Hippocampal formation (tissue), 2 donors: ENCODE measurements at regions not wholly inside any gene's neighbourhood (a gene's known extent, or its start where the extent isn't known, plus 50 kb on each side); places are given as distances from the start of the nearest gene placed in this dataset.

Source experiments
- DNase-seq, 2 donors: peaks; one replicate each; lab custom pipeline; 2025; lab: John Stamatoyannopoulos, UW

GRCh38 chr5:125005266-125005665 is 258.8 kb upstream of the ZNF608 start:
- no peak for DNase-seq

- DNase-seq, result no peak
Measured at GRCh38 chr5:125006011-125006685, 259.7 kb upstream of the ZNF608 start.

GRCh38 chr5:125010356-125010755 is 263.9 kb upstream of the ZNF608 start:
- DNase-seq, result no peak

DNA sequence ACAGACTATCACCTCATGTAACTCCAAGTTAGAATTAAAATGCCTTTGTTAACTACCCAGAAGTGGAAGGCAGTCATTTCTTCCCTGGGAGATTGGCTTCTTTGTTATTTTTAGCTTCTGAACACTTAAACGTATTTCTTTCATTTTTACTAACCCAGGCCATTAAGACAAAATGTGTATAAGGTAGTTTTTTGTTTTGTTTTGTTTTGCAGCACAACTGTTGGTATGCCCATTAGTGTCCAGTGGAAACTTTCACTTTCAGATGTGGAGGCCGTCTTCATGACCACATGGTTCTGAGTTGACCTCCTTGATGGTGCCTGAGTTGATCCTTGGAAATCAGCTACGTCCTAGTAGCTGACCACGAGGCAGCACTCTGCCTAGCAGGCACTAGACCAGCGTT is 264.6 kb upstream of the ZNF608 start:
- no peak for DNase-seq

GRCh38 chr5:125011419-125011818 is 265.0 kb upstream of the ZNF608 start:
- DNase-seq, result no peak

DNA sequence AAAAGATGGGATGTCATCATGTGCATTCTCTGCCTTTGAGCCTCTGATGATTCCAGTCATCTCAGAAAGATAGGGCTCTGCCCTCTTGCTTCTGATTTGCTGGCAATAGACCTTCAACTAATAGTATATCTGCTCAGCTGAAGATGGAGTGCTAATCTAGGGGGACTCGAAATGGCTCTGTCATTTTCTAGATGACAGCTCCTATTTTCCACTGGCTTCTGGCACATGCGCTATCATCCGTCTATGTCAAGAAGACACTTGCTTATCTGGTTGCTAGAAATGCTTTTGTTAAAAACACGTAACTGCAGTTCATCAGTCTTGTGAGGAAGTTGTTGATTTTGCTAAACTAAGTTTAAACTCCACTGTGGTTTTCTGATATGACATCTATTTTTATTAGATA is 265.5 kb upstream of the ZNF608 start:
- DNase-seq, result no peak

DNA sequence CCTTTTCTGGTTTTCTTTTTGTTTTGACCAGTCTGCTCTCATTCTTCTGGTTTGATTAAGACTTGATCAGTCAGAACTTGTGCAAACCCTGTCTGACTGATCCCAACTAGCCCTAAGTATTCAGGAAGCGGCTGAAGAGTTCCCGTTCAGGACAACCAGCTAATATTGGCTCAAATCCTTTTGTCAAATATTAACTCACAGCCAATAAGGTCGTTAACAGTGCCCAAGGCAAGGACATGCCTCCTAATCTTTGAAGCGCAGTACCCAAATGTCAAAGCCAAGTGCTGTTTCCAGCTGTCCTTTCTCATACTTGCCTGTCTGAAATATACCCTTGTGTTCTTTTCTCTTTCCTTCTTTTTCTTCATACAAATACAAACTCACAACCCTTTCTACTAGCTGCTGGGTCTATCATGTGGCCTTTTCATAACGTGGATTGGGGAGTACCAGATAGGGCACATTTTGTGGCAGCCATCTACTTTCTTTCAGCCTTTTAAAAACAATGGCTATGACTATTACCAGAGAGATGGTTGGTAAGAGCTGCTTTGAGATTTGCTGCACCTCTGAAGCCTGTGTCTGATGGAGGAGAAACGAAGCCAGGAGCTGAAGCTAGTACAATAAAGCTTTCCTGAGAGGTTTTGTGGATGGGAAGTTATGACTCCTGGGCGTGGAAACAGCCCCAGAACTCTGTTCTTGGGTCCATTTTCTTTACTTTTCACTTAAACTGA is 266.4 kb upstream of the ZNF608 start:
- no peak for DNase-seq

GRCh38 chr5:125014202-125014601 is 267.8 kb upstream of the ZNF608 start:
- DNase-seq, result no peak

- no peak for DNase-seq
Measured at GRCh38 chr5:125017796-125018195, 271.4 kb upstream of the ZNF608 start.

DNA sequence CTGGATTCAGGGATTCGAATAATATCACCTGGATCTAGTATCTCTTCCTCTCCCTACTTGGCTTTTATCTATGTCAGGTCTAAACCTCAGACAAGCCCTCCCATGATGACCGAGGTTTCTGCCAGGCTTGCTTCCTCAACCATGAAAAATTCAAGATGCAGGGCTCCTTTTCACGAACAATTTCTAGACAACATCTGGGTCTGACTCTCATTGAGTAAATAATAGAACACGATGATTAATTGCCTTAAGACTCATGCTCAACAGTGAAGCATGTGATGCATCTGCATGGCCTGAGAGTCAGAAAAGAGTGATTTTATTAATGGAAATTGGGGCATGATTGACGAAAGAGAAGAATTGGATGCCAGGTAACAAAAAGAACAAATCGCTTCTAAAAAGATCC is 277.2 kb upstream of the ZNF608 start:
- no peak for DNase-seq

DNA sequence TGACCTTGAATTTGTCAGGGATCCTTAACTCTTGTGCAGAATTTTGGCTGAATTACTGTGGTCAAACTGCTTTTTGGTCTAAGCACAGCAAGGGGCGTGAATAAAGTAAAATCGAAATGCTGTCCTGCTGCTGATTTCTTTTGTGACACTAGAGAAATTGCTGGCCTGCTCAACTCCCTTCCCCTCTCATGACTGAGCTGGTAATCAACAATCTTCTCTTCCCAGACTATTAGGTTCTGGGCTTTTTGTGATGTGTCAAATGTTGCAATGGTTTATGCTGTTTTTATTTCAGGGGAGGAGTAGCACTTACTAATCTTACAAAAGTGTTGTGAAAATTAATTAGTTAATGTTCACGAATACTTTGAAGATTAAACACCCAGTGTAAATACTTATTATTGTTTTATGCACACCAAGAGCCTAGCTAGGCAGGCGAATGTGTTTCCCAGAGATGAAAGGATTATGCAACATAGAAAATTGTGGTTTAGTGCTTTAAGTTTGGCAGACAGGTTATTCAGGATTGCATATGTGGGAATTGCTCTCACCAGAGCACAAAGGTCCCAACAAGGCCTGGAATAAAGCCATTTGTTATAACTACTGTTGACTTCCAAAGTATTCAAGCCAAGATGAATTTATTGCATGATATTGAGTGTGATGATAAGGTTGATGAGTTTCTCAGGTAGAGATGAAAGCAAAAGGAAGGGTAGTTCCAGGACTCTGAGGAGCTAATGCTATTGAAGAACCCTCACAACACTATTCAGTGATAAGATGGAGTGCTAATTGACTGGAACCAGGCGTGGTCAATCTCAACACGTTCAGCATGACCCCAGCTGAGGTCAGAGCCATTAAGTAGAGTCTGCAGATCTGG is 280.7 kb upstream of the ZNF608 start:
- DNase-seq, result no peak

DNA sequence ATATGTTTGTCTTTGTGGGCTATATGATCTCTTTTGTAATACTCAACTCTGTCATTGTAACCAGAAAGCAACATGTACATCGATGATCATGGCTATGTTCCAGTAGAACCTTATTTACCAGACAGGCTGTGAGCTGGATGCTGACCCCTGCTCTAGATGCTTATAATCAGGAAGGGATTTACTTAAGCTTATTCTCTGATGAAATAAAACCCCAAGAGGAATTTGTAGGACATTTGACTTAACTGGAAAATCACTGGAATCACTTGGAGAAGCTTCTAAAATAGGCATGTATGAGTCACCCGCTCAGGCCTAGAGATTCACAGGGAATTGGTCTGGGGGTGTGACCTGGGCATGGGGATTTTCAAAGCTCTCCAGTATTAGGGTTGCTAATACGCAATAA is 285.8 kb upstream of the ZNF608 start:
- no peak for DNase-seq

DNA sequence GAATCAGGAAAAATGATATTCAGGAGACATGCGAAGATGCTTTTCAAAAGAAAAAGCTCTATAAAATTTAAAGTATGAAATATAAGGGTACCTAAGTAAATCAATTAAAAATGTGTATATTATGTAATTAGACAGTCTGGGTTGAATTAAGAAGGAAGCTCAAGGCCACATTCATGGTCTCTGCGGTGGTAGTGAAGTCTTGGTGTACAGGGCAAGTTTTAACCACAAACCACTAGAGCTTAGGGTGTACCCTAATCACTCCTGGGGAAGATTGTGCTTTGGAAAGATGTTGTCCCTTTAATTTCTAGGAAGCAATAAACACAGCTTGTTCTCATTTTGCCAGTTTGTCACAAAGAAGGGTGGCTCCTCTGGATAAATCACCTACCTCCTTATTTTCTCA is 287.2 kb upstream of the ZNF608 start:
- no peak for DNase-seq

DNA sequence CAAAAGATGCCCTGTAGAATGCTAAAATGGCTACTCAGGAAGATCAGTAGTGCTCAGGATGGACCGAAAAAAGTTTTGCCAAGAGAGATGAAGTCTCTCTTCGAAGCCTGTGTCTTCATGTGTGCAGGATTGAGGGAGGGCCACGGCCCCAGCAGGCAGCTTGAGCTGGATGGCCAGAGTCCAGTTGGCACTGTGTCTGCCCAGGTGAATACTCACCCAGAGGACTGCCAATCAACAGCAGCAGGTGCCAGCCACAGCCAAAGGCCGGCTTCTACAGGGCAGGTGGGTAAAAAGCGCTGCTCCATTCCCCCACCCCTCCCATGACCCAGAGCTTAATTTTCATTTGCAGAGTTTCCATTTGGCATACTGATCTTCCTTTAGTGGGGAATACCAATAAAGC is 287.9 kb upstream of the ZNF608 start:
- DNase-seq, result no peak

DNA sequence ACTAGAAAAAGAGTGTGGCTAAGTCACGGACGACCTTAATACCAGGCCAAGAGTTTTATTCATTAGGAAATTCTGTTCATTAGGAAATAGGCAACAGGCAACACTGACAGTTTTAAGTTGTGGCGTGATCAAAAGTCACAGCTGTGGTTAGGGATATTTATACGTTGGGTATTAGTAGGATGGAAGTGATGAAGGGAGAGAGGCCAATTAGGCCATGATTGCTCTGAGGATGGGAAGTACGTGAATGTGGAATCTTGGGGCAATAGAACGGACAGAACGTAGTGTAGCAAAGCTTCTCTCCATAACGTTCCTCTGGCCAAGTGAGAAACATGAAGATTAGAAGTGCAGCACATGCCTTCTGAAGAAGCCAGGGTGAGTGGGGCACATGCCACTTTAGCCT is 290.1 kb upstream of the ZNF608 start:
- no peak for DNase-seq

GRCh38 chr5:125037020-125037419 is 290.6 kb upstream of the ZNF608 start:
- no peak for DNase-seq

DNA sequence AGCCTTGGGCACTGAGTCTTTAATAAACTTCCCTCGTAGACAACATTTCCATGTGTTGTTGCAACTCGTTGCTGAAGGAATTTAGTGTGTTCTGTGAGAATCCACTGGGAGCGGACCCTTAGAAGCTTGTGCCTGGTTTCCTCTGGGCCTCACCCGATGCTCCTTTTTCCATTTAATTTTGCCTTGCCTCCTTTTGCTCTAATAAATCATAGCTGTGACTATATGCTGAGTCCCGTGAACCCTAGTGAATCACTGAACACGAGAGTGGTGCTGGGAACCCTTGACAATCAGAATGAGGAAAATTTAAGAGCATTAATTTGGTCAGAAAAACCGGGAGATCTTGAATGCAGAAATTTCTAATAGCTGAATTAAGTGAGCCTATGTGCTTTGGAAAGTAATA is 291.1 kb upstream of the ZNF608 start:
- no peak for DNase-seq

DNA sequence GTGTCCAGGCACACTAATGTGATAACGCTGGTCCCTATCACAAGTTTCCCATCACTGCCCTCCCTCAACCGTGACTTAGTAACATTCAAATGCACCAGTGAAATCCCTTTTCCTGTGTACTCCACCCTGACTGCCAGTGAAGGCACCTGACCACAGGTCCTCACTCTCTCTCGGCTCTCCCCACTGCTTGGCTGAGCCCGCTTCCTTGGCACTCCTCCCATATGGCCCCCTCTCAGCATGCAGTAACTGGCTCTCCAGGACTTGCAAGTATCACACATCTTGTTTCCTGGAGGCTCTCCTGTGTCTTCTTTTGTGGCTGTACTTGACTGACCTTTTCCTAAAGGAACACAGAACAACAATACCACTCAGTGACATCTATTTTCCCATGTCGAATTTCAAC is 292.0 kb upstream of the ZNF608 start:
- no peak for DNase-seq

- no peak for DNase-seq
Measured at GRCh38 chr5:125041798-125042197, 295.4 kb upstream of the ZNF608 start.

GRCh38 chr5:125042261-125042890 is 295.9 kb upstream of the ZNF608 start:
- no peak for DNase-seq

DNA sequence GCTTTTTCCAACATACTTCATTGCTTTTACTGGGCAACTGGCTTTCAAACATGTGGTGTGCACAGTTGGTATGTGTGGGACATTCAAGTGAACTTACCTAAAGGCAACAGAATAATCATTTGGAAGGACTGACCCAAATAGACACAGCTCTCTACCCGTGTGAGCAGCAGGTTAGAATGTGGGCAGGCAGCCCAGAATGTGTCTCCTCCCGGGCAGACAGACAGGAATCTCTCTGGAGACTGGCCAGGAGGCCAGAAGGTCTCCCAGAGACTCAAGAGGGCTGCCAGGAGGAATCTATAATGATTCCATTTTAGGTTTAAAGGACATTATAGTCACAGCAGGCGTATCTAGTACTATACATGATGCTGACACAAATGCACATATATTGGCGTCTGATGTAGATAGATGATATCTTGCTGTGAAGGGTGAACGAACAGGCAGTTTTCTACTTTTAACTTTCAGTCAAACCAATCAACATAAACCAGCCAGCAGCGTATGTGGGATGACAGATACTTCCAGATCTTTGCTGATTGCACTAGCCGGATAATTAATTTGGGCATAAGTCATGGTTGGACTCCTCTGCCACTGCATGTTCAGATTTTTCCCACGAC is 297.4 kb upstream of the ZNF608 start:
- DNase-seq, result no peak
